SKM-1 (cell line): ENCODE measurements at regions not wholly inside any gene's neighbourhood (a gene's known extent, or its start where the extent isn't known, plus 50 kb on each side); places are given as distances from the start of the nearest gene placed in this dataset.

Source experiments
- DNase-seq: peaks from one replicate; lab custom pipeline; 2025; ENCODE audit not compliant: unreplicated experiment; lab: John Stamatoyannopoulos, UW

DNA sequence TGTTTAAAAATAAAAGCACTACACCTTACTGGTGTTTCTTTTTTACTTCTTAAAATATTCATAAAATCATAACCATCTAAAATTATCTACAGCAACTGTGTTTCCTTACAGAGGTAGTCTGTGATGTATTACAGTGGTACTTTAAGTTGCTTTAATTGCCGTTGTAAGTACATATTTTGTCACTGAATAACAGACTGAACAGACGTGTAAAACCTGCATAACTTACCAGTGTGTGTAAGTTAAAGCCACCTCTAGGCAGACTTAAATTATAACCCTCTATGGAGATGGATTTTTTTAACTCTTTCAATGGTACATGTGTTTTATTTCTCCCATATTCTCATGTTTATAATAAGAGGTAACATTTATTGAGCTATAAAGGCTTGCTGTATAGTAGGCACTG, 166.8 kb downstream of the NR4A2 start:
- DNase-seq: no peak

DNA sequence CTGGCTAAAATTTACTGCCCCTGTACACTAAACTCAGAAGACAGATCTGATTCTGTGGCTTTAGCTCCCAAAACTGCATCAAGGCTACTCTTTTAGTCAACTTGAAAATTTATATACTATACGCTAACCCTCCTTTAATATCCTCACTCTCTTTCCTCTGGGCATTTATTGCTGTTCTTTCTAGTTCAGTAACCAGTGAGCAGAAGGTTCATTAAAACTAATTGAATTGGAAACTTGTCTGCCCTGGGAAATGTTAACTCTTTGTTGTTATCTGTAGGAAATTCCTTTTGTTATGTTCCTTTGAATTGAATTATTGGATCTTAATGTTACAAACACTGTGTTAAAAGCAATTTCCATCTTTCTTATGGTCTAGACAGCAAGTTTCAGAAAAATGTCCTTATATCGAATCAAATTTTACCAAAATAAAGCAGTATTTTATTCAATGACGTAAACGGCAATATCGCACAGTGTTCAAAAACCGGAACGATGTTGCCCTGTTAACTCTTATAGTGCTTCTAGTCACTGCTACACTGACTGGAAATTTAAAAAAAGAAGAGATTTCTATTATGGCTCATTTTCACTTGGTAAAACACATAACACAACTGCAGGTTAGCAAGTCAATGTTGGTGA, 168.3 kb downstream of the NR4A2 start:
- no peak for DNase-seq

DNA sequence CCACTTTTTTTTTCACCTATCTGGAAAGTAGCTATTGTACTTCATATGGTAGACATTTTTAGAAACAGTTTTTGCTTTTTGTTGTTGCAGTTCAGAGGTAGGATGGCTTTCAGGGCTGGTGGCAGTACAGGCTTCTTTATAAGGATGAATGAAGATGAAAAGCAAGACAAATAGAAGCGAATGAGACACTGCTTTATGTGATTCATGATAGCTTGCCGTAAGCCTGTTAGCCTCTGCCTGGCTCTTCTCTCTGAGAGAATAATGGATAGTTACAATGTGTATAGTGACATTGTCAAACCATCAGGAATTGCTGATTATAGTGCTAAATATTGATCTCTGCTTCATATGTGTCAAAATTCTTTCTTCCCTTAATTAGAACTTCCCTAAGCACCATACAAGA, 173.7 kb downstream of the NR4A2 start:
- no peak for DNase-seq

DNA sequence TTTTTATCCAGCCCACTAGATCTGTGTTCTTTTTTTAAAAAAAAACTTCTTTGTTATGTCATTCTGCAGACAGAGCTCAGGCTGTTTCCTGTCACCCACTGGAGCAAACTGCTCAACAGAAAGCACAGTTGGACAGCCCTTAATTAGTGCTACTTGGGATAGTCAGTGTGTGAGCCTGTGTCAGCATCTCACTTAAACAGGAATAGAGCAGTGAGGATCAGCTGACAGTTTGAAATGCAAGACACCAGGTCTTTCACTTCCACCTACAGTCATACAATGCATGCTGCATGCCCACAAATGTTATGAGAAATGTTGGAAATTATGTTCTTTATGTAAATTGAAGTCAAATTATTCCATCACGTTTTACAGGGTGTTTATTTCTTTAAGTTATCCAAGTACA, 174.9 kb downstream of the NR4A2 start:
- no peak for DNase-seq

DNA sequence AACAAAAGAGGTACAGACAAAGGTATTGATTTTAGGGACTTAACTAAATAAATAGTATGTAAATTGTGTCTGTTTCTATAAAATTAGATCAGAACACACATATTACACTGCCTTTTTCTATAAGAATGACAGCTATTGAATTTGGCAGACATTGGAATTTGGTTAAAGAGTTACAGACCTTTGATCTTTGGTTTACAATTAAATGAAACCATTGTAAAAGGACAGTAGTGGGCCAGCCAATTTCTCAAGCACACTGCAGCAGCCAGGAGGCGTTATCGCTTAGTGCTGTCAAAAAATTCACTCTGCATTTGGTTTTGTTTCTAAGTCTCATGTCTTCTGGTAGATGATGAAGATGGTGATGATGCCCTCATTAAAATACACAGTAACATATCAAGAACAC, 175.9 kb downstream of the NR4A2 start:
- DNase-seq: no peak

DNA sequence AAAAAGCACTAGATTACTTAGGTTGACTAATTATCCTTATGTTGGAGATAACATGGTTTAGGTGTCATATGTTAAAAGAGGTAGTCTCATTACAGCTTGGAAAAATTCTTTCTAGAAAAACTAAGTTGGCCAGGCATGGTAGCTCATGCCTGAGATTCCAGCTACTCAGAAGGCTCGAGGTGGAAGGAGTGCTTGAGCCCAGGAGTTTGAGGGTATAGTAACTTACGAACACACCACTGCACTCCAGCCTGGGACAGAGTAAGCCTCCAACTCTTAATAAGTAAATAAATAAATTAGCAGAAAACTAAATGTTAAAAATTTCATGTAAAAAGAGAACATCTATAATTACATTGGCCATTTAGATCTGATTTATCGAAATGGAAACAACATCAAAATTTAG, 177.2 kb downstream of the NR4A2 start:
- no peak for DNase-seq

DNA sequence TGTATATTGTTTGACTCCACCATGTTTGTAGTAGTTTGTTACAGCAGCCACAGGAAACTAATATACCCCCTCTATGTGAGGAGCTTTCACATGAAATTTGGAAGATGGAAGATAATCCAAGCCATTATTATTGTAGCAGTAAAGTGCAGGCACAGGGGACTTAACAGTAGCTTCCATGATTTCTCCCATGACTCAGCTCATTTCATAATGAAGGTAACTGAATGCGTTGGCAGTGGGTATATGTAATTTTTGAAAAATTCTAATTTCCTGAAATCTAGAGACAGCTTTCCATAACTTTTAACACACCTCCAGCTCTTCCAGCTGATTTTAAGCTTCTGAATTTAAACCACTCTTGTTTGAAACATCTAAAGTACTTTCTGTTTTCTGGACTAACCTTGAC, 181.2 kb downstream of the NR4A2 start:
- DNase-seq: no peak

DNA sequence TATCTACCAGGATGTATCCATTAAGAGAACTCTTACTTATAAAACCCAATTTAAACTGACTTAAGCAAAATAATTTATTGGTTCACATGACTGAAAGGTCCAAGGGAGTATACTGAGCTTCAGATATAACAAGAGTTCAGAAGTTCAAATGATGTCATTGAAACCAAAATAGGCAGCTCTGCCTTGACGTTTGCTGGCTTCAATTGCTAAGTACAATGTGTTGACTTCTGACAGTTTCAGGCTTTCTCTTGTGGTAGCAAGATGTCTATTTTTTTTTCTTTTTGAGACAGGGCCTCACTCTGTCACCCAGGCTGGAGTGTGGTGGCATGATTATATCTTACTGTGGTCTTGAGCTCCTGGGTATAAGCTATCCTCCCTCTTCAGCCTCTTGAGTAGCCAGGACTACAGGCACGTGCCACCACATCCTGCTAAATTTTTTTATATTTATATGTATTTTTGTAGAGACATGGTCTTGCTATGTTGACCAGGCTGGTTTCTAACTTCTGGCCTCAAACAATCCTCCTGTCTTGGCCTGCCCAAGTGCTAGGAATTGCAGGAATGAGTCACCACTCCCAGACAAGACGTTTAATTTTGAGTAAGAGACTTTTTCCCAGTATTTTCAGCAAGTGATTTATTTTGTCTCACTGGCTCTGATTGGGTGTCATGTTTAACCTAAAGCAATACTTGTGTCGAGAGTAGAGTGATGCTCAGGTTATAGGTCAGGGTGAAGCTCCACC, 184.8 kb downstream of the NR4A2 start:
- no peak for DNase-seq

DNA sequence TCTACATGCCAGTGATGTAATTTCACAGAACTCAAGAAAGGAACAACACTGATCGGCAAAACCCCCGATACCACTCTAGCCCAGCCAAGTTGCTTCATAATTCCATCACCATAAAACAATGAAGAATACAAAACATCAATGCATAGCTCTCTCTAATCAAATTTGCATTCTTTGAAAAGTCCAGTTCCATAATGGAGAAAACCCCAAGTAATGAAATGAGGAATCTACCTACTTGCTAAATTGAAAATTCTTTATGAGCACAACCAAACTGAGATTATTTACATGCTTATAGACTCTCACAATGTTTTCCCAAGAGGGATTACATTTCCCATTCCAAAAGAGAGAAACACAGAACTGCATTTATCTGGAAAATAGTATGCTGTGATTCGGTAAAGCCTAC, 186.5 kb downstream of the NR4A2 start:
- no peak for DNase-seq

DNA sequence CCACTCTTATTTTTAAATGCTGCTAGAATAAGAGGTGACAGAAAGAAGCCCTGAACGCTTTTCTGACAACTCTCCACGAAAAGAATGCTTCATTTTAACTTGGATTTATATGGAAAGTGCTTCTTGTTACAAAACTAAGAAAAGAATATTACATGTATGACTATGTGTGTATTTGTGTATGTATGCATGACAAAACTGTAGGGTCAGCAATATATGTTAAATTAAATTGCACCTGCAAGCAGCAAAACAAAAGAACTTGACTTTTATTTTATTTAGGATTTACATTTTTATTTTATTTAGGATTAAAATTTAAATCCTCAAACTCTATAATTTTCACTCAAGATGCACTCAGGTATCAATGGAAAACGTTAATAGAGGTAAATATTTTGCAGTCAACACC, 187.1 kb downstream of the NR4A2 start:
- DNase-seq: no peak

DNA sequence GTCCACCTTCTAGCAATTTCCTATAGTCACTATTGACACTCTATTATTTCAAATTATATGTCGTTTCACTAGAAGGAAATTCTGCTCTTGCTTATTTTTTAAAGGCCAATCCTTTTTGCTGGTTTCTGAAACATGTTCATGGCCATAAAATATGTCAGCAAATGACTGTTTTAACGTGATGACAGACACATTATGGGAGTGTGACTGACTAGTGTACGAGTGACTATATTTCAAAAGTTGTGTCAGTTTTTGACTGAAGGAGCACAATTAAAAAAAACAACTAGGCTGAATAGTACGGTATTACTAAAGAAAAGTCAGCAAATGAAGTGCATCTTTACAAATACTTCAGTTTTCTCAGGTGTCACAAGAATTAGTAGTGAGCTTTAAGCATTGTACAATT, 196.0 kb downstream of the NR4A2 start:
- DNase-seq: no peak

DNA sequence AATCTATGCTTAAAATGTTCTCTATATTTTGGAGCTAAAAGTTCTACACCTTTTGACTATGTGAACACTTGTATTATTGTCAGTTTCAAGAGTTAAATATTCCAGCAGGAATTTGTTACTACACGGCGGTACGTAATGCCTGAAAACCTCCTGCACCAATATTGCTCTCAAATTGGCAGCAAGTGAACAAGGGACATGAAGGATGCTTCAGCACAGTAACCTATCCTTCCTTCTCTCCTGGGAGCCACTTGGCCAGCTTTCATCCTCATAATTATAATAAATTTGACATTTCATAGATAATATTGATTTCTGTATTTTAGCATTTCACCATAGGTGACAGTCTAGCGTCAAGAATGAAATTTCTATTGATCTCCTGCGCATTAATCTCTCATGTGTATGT, 197.6 kb downstream of the NR4A2 start:
- no peak for DNase-seq

DNA sequence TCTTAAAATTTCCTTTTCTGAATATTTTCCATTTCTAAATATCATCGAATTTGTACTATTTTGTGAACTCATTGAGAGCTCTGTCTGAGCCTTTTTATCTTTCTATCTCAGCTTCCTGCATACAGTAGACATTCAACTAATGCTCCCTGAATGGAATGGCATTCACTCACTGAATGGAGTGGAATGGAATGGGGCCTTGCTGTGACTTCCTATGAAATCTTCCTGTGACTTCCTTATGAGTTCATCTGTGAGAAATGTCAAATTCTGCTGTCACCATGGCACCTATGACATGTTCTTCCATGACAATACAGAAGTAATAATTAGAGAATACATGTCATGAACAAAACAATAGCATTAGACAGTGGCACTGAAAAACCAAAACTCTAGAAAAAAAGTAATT, 199.6 kb downstream of the NR4A2 start:
- no peak for DNase-seq

DNA sequence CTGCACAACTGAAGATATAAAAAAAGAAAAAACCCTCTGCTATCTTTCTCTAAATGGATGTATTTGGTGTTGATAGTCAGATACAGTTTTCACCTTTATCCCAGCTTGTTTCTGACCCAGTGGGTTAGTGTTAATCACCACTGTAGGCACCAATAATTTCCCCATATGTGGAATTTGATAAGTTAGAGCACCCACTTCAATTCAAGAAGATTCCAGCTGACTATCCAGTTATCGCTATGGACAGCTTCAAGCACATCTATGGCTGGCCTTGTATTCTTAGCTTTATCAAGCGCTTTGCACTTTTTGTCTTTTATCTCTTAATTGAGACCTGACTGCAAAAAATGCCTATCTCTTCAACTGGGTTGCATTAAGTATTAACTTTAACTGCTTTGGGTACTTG, 200.4 kb downstream of the NR4A2 start:
- no peak for DNase-seq

DNA sequence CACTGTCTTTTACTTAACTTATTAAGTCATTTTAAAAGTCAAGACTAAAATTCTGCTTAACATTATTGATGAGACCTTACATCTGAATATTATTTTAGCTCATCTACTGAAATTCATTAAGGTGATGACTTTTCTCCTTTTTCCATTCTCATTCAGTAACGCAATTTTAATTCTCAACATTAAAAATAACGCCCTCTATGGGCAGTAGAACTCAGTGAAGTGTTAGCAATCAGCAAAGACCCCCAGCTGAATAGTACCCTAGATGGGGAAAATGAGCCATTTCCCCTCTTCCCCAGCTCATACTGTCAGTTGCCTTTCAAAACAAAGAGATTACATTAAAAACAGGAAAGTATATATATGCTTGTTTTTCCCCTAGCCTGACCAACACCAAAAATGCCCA, 203.3 kb downstream of the NR4A2 start:
- DNase-seq: no peak

DNA sequence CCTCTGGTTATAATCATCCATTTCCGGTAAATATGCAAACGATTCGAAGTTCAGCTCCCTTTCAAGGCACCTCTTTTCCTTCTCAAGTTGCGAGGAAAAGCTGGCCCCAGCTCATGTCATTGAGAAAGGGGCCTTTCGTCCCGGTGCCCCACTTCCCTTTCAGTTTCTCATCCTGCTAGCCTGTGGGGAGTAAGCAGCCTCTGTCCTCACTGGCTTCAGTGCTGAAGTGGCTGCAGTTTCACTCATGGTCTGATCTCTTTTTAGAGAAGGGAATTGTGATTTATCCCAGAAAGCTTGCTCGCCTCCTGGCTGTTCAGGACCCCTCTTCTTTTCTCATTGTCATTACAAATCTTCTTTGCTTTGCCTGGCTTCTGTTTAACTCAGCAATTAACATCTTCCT, 207.5 kb downstream of the NR4A2 start:
- DNase-seq: no peak

DNA sequence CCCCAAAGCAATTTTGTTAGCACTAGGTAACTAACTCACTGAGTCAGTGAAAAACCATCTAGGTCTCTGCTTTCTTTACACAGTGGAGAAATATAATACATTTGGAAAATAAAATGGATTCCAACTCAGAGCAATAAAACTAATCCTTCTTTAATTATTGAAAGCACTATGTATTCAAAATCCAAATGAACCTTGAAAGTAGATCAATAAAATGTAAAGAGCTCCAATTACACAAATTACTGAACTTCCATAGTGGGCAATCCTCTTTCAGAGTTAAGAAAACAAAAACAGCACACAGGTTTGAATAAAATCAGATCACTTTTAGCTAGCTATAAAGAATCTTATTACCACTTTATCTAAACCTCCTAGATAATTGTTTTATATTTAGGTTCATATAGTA, 208.1 kb downstream of the NR4A2 start:
- DNase-seq: no peak

DNA sequence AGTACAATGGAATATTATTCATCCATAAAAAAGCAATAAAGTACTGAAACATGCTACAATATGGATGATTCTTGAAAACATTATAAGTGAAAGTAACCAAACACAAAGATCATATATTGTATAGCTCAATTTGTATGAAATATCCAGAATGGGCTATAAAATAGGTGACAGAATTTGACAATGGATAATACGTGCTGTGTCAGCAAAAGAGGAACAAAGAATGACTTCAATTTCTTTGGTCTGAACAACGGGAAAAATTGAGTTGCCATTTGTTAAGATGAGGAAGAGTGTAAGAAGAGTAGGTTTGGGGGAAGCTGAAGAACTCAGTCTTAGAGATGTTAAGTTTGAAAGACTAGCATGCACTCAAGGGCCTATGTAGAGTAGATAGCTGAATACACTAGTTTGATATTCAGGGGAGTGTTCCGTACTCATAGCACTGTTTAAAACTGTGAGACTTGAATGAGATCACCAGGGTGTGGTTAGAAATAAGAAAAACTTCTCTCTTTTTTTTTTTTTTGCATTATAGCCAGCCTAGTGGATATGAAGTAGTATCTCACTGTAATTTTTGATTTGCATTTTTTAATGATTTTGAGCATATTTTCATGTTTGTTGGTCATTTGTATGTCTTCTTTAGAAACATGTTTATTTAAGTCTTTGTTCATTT, 213.6 kb downstream of the NR4A2 start:
- DNase-seq: no peak

DNA sequence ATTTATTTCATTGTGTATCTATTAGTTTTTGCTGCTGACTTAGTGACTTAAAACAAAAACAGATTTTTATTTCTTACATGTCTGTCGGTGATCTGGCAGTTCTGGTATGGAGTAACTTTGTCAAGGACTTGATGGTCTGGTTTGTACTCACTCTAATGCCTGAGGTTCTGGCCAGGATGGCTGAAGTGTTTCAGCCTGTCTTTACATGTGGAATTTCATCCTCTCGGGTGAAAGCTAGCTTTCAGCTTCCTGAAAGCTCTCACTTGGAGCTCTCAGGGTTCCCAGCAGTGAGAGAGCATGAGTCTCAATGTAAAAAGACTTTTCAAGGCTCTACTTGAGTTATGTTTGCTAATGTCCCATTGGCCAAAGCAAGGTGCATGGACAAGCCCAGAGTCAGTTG, 216.4 kb downstream of the NR4A2 start:
- DNase-seq: no peak

DNA sequence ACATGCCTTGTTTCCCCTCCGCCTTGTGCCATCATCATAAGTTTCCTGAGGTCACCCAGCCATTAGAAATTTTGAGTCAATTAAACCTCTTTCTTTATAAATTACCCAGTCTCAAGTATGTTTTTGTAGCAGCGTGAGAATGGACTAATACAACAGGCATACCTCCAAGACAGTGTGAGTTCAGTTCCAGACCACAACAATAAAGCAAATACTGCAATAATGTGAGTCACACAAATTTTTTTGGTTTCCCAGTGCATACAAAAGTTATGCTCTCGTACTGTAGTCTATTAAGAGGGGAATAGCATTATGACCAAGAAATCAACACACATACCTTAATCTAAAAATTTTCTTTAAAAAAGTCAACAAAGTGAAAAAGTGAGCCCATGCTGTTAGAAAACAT, 217.2 kb downstream of the NR4A2 start:
- no peak for DNase-seq

DNA sequence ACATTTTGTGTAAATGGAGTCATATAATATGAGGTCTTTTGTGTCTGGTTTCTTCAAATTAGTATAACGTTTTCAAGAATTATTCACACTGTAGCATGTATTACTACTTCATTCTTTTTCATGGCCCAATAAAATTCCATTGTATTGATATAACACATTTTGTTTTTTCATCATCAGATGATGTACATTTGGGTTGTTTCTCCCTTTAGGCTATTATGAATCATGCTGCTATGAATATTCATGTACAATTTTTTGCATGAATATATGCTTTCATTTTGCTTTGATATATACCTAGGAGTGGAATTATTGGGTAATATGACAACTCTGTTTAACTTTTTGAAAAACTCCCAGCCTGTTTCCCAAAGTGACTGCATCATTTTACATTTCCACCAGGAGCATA, 220.2 kb downstream of the NR4A2 start:
- no peak for DNase-seq

DNA sequence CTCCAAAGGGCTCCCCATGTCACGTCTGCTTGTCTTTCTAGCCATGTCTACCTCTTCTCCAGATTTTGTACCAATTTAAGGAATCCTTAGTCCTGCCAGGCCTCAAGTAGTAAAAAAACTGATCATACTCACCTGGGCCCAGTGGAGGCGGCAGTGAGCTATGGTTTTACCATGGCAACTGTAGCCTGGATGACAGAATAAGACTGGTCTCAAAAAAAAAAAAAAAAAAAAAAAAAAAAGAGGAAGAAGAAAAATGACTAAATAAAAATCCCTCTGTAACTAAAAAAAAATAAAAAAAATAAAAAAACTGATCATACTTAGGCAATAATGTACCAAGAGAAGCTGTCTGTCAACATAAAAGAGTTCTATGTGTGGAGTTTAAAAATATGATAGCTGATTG, 221.6 kb downstream of the NR4A2 start:
- DNase-seq: no peak

DNA sequence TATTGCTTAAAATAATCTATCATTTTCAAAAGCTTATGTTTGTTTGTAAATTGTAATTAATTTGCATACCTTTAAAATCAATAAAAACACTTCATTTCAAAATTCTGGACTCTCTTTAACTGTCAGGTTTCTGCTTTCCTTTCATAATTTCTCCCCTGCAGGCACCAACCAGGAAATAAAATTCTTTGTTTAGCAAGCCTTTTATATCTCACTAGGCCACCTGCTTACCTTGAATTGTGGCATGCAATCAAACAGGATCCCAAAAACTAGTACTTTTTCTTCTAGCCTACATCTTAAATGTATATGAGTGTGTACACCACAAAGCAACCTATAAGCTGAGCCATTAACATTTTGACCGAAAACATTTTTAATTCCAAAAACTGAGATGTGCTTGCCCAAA, 233.1 kb downstream of the NR4A2 start:
- no peak for DNase-seq
